ENCODE measurements at regions not wholly inside any gene's neighbourhood (a gene's known extent, or its start where the extent isn't known, plus 50 kb on each side); places are given as distances from the start of the nearest gene placed in this dataset.

DNA sequence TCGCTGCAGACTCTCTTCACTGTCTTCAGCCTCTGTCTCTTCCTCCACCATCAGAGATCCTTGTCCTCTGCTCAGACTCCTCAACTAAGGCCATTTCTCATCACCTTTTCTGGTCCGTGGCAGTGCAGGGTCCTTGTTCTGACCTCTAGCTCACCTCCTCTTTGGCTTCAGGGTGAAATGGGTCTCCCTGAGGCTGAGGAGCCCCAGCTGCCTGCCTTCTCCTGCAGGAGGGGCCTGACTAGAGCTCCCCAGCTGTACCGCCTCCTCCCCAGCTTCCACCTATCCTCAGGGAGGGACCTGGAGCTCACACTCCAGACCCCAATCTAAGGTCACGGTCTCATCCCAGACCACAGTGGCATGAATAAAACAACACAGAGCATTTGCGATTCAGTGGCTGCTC lies 203.0 kb downstream of the TRIM29 start:
- Mint-ChIP-seq H3K4me1 (no peaks in the 10 kb centered on the region), H3K36me3 (no peaks in the 10 kb centered on the region), H3K27ac (no peak overlapping the region), H3K9me3 (no peaks in the 10 kb centered on the region), H3K27me3 (ENCODE audit: low read depth in 2 of 2) (peaks cover 46 to 74% of the 10 kb centered on the region in 2 donors), H3K4me3 (no peak overlapping the region)
- 85% methylated on average over 5 of the region's 5 CpGs for WGBS (ENCODE audit: insufficient coverage)
- Histone ChIP-seq H3K4me1 (ENCODE audit: control insufficient read depth, insufficient read depth, low read length) (no peaks in the 10 kb centered on the region), H3K27ac (ENCODE audit: low read length) (no peak overlapping the region), H3K9me3 (ENCODE audit: control insufficient read depth, insufficient read depth, low read length) (no peaks in the 10 kb centered on the region), H3K4me3 (ENCODE audit: low read length) (no peak overlapping the region), H3K27me3 (ENCODE audit: control insufficient read depth, insufficient read depth, low read length) (no peaks in the 10 kb centered on the region), H3K36me3 (ENCODE audit: control insufficient read depth, insufficient read depth, low read length) (no peaks in the 10 kb centered on the region)
- TF ChIP-seq, protein P1, sequence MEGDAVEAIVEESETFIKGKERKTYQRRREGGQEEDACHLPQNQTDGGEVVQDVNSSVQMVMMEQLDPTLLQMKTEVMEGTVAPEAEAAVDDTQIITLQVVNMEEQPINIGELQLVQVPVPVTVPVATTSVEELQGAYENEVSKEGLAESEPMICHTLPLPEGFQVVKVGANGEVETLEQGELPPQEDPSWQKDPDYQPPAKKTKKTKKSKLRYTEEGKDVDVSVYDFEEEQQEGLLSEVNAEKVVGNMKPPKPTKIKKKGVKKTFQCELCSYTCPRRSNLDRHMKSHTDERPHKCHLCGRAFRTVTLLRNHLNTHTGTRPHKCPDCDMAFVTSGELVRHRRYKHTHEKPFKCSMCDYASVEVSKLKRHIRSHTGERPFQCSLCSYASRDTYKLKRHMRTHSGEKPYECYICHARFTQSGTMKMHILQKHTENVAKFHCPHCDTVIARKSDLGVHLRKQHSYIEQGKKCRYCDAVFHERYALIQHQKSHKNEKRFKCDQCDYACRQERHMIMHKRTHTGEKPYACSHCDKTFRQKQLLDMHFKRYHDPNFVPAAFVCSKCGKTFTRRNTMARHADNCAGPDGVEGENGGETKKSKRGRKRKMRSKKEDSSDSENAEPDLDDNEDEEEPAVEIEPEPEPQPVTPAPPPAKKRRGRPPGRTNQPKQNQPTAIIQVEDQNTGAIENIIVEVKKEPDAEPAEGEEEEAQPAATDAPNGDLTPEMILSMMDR (IDR thresholded peaks at IDR 0.05) = no peak
- intact Hi-C loops (cut with micrococcal nuclease) = no loop called here
- ATAC-seq (no peak), DNase-seq (no peak)

GRCh38 chr11:119934267-119934666 lies 203.6 kb downstream of the TRIM29 start:
- no peaks in the 10 kb centered on the region for H3K4me1 ChIP-seq (ENCODE audit: control insufficient read depth, insufficient read depth, low read length)
- Mint-ChIP-seq H3K36me3 (no peaks in the 10 kb centered on the region), H3K4me1 (no peaks in the 10 kb centered on the region), H3K4me3 (no peak overlapping the region), H3K27ac (no peak overlapping the region), H3K27me3 (ENCODE audit: low read depth in 2 of 2) (peaks cover 46 to 76% of the 10 kb centered on the region in 2 donors), H3K9me3 (no peaks in the 10 kb centered on the region)
- H3K9me3 ChIP-seq (ENCODE audit: control insufficient read depth, insufficient read depth, low read length) = no peaks in the 10 kb centered on the region
- TF ChIP-seq, protein P1 (IDR thresholded peaks at IDR 0.05) = no peak
- H3K36me3 ChIP-seq (ENCODE audit: control insufficient read depth, insufficient read depth, low read length) = no peaks in the 10 kb centered on the region
- intact Hi-C loops (cut with micrococcal nuclease) = no loop called here
- DNase-seq = no peak
- H3K4me3 ChIP-seq (ENCODE audit: low read length) = no peak overlapping the region
- WGBS (ENCODE audit: insufficient coverage) = 87% methylated on average over 4 of the region's 4 CpGs
- no peak overlapping the region for H3K27ac ChIP-seq (ENCODE audit: low read length)
- no peak for ATAC-seq
- no peaks in the 10 kb centered on the region for H3K27me3 ChIP-seq (ENCODE audit: control insufficient read depth, insufficient read depth, low read length)

- Mint-ChIP-seq H3K4me1 (no peaks in the 10 kb centered on the region), H3K4me3 (no peak overlapping the region), H3K27ac (no peak overlapping the region), H3K27me3 (ENCODE audit: low read depth in 2 of 2) (peaks cover 44 to 77% of the 10 kb centered on the region in 2 donors), H3K9me3 (no peaks in the 10 kb centered on the region), H3K36me3 (no peaks in the 10 kb centered on the region)
- no peaks in the 10 kb centered on the region for H3K4me1 ChIP-seq (ENCODE audit: control insufficient read depth, insufficient read depth, low read length)
- no peaks in the 10 kb centered on the region for H3K27me3 ChIP-seq (ENCODE audit: control insufficient read depth, insufficient read depth, low read length)
- no peaks in the 10 kb centered on the region for H3K36me3 ChIP-seq (ENCODE audit: control insufficient read depth, insufficient read depth, low read length)
- H3K4me3 ChIP-seq (ENCODE audit: low read length) = no peak overlapping the region
- intact Hi-C loops (cut with micrococcal nuclease) = no loop called here
- WGBS (ENCODE audit: insufficient coverage) = 36% methylated on average over 5 of the region's 5 CpGs
- no peak for DNase-seq
- no peaks in the 10 kb centered on the region for H3K9me3 ChIP-seq (ENCODE audit: control insufficient read depth, insufficient read depth, low read length)
- TF ChIP-seq, protein P1 (IDR thresholded peaks at IDR 0.05) = no peak
- no peak overlapping the region for H3K27ac ChIP-seq (ENCODE audit: low read length)
- ATAC-seq = no peak
These were observed 204.3 kb downstream of the TRIM29 start for GRCh38 chr11:119933584-119933983.

- H3K4me1 Mint-ChIP-seq = no peaks in the 10 kb centered on the region
- Histone ChIP-seq H3K4me1 (ENCODE audit: control insufficient read depth, insufficient read depth, low read length) (no peaks in the 10 kb centered on the region), H3K36me3 (ENCODE audit: control insufficient read depth, insufficient read depth, low read length) (no peaks in the 10 kb centered on the region), H3K27ac (ENCODE audit: low read length) (no peak overlapping the region), H3K9me3 (ENCODE audit: control insufficient read depth, insufficient read depth, low read length) (no peaks in the 10 kb centered on the region), H3K27me3 (ENCODE audit: control insufficient read depth, insufficient read depth, low read length) (no peaks in the 10 kb centered on the region), H3K4me3 (ENCODE audit: low read length) (no peak overlapping the region)
- no peak overlapping the region for H3K27ac Mint-ChIP-seq
- no peak overlapping the region for H3K4me3 Mint-ChIP-seq
- 49% methylated on average over 7 of the region's 9 CpGs for WGBS (ENCODE audit: insufficient coverage)
- intact Hi-C loops (cut with micrococcal nuclease) = no loop called here
- TF ChIP-seq, protein P1 (IDR thresholded peaks at IDR 0.05) = no peak
- H3K9me3 Mint-ChIP-seq = no peaks in the 10 kb centered on the region
- no peaks in the 10 kb centered on the region for H3K36me3 Mint-ChIP-seq
- DNase-seq (no peak), ATAC-seq (no peak)
- peaks cover 48 to 82% of the 10 kb centered on the region in 2 donors for H3K27me3 Mint-ChIP-seq (ENCODE audit: low read depth in 2 of 2)
These were observed 204.0 kb upstream of the NECTIN1 start for GRCh38 chr11:119932828-119933562.
